H1 (cell line): ENCODE measurements at regions not wholly inside any gene's neighbourhood (a gene's known extent, or its start where the extent isn't known, plus 50 kb on each side); places are given as distances from the start of the nearest gene placed in this dataset.

Source experiments
- POLR2A ChIP-seq, 2 experiments: IDR thresholded peaks; 1 replicate in 1 of 2; 2 replicates in 1 of 2; pipeline ENCODE4 v1.6.1; 2011; ENCODE audit warnings: low read depth in 2 of 2, low read length in 2 of 2, mild to moderate bottlenecking in 2 of 2; ENCODE audit errors: control extremely low read depth in 1 of 2
- TF ChIP-seq, protein P1 (sequence below): IDR thresholded peaks from 2 replicates; pipeline ENCODE4 v1.6.1; 2012; ENCODE audit warnings: inconsistent platforms

- no peak for TF ChIP-seq POLR2A (IDR thresholded peaks at IDR 0.05; ENCODE audit: control extremely low read depth in 1 of 2, low read depth in 2 of 2, low read length in 2 of 2)
- TF ChIP-seq, protein P1, sequence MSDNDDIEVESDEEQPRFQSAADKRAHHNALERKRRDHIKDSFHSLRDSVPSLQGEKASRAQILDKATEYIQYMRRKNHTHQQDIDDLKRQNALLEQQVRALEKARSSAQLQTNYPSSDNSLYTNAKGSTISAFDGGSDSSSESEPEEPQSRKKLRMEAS, result no peak
Measured at GRCh38 chr4:1568855-1569460, 115.2 kb downstream of the FAM53A start.
